PC-9 (cell line): ENCODE measurements at regions not wholly inside any gene's neighbourhood (a gene's known extent, or its start where the extent isn't known, plus 50 kb on each side); places are given as distances from the start of the nearest gene placed in this dataset.

ENCODE experiments used
- EZH2 ChIP-seq: fragments of 200-600 bp; sonication (generic); IDR thresholded peaks from 2 replicates; pipeline ENCODE4 v1.8.0; 2017; ENCODE audit warnings: antibody characterized with exemption, low read depth
- TF ChIP-seq, protein P1 (sequence below): fragments of 200-600 bp; sonication (generic); conservative IDR thresholded peaks from 2 replicates; pipeline ENCODE4 v1.6.1; 2017; ENCODE audit warnings: mixed run types, antibody characterized with exemption, mild to moderate bottlenecking, moderate library complexity

DNA sequence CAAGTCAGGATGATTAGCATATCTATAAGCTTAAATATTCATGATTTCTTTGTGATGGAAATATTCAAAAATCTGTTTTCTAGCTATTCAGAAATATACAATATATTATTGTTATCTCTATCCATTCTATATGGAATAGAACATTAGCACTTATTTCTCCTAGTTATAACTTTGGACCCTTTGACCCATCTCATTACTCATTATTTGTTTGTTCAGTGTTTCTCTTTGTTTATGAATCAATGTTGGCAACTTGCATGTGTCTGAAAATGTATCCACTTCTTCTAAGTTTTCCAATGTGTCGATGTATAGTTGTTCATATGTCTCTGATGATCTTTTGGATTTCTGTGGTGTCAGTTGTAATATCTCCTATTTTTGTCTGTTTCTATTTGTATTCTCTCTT, 1059.3 kb downstream of the CDH9 start:
- TF ChIP-seq, protein P1, sequence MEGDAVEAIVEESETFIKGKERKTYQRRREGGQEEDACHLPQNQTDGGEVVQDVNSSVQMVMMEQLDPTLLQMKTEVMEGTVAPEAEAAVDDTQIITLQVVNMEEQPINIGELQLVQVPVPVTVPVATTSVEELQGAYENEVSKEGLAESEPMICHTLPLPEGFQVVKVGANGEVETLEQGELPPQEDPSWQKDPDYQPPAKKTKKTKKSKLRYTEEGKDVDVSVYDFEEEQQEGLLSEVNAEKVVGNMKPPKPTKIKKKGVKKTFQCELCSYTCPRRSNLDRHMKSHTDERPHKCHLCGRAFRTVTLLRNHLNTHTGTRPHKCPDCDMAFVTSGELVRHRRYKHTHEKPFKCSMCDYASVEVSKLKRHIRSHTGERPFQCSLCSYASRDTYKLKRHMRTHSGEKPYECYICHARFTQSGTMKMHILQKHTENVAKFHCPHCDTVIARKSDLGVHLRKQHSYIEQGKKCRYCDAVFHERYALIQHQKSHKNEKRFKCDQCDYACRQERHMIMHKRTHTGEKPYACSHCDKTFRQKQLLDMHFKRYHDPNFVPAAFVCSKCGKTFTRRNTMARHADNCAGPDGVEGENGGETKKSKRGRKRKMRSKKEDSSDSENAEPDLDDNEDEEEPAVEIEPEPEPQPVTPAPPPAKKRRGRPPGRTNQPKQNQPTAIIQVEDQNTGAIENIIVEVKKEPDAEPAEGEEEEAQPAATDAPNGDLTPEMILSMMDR, result no peak
- no peak for TF ChIP-seq EZH2
